Hepatic stellate cell (primary cell): ENCODE measurements at regions not wholly inside any gene's neighbourhood (a gene's known extent, or its start where the extent isn't known, plus 50 kb on each side); places are given as distances from the start of the nearest gene placed in this dataset.
A peak's percentile ranks its signal among the peaks of the same experiment; 100 is the strongest.

Experiments used
- DNase-seq: peaks from one replicate; pipeline ENCODE4 v3.0.0; 2011; ENCODE audit warnings: low spot score

DNA sequence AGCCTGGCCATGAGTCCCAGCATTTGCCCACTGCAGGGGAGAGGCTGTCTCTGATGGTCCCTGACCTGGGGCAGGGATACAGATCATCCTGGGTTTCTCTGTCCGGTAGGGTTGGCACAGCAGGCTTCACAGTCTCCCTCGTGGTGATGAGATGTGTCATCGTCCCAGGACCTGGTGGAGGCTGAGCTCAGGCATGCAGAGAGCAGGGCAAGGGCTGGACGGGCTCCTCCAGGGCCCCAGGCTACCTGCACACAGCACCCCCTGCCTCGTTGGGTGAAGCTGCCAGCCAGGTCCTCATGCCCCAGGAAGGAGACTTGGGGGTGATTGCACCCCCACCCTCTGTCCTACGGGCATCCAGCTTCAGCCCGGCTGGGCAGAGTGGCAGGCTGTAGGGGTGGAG, 155.8 kb upstream of the GSE1 start:
- peak; percentile 44 for DNase-seq

DNA sequence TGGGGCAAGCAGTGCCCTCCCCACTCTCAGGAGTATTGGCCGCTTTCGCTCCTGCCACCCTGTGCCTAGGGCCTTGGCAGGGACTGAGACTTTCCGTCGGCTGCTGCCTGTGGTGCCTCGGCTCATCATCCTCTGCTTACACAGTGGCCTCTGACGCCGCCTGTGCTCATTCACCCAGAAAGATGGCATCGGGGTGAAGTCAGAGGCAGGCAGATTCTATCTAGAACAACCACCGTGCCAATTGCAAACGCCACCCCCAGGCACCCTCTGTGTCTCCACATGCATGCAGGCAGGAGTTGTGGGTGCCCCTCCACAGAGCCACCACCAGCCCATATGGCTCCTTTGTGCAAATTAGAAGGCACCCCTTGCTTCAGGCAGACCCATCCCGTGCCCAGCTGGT, 154.2 kb upstream of the GSE1 start:
- DNase-seq = no peak

DNA sequence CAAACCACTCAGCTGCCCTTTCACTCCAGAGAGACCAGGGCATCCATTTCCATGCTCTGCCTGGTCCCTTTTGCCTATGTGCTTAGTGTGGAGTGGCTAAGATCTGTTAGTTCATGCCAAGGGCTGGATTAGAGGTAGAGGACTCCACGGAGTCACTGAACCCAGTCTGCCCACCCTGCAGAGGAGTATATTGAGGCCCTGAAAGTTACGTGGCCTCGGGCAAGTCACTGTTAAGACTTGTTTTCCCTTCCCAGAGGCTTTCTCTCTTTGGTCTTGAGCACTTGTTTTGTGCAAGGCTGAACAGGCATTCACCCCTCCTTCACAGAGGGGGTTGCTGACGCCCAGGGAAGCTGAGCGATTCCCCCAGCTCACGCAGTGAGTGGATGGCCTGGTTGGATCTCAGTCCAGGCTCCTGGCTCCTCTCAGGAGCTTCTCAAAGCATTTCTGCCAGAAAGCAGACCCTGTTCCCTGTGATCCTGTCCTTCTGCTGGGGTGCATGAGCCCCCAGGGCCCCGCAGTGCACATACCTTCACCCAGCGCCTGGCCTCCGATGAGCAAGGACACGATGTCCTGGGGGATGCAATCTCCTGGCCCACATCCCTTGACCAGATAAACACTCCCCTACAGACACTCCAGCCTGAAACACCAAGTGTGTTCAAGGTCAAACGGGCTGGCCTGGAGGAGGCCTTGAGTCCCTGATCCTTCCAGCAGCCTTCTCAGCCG, 153.4 kb upstream of the GSE1 start:
- no peak for DNase-seq

DNA sequence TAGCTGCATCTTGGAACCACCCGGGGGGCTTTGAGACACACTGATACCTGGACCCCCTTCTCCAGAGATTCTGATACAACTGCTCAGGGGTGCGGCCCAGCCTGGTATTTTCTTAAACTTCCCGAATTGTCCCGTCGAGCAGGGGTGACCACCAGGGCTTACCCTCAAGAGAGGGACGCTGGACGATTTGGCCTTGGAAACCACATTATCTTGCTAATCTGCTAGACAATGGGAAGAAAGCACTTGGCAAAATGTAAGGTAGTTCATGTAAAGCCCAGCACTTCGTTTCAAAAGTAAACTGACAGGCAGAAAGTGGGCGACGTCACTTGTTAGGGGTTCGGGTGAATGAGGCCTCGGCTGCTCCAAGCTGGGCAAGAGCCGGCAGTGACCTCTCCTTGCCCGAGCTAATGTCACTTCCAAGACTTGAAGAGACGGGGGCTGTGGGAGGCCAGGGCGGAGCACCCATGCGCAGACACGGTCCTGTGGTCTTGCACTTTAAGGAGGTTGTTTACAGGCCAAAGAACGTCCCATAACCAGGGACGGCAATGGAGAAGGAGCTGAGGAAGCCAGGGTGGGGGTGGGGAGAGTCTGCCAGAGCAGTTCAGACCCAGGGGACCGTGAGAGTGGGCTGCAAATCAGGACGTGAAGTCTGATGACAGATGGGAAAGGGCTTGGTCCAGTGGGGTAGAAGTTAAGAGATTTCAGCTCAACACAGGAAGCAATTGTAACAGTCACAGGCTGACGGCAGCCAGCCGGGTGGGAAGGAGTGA, 152.7 kb upstream of the GSE1 start:
- no peak for DNase-seq

DNA sequence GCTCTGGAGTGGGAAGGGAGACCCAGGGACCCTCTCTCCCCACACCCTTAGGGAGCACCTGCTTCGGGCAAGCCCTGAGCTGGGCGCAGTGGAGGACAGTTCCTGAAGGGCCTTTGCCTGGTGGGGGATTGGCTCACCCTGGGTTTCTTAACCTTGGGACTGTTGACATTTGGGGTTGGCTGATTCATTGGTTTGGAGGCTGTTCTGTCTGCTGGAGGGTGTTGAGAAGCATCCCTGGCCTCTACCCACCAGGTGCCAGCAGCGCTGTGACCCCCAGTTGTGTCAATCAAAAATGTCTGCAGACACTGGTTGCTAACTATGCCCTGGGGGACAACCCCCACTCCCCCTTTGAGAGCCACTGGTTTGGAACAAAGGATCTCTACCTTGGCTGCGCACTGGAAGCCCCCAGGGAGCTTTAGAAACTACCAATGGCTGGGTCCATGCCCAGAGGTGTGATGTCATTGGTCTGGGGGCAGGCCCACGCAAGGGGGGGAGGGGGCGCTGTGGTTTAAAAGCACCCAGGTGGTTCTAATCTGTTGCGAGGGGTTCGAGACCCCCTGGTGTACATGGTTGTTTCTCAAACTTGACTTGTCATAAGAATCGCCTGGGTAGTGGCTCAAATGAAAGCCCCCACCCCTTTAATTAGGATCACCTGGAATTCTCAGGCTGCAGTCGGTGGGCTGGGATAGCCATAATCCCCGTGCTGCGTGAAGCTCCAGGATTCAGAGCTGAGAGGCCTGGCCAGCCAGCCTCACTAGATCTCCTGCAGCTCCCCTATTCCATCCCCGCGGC, 151.9 kb upstream of the GSE1 start:
- DNase-seq = peak; percentile 68

DNA sequence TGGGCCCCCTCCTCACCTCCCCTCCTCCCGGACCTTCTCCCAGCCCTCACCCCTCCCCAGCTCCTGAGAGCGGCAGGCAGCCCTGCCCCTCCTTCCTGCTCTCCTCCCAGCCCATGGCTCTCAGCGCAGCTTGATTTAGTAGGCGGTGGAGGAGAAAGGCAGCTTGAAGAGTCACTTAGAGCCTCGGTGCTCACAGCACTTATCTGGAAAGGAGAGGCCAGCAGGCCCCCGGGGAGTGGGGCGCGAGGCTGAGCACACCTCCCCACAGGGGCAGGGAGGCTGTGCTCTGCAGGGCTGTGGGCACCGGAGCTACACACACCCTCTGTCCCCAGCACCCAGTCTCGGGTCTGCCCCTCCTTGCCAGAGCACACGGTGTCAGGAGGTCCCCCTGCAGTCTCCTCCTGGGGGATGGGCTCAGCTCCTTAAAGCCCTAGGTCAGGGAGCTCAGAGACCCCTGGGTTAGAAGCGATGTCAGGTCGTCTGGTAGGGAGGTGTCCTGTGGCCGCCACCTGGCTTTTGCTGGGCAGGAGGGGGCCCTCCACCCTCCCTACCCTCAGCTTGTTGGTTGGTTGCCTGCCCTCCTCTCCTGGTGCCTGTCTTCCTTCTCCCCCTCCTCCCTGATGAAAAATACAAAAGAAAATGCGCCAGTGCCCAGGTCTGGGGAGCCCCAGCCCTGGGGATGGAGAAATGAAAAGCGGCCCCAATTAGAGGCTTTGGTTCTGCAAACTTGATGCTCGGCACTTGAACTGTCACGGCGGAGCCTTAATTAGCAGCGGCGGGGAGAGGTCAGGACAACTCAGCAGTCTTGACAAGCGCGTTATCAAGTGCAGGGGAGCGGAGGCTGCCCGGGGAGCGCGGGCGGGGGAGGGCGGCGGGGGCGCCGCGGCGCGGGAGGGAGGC, 151.1 kb upstream of the GSE1 start:
- DNase-seq = peak; percentile 73

DNA sequence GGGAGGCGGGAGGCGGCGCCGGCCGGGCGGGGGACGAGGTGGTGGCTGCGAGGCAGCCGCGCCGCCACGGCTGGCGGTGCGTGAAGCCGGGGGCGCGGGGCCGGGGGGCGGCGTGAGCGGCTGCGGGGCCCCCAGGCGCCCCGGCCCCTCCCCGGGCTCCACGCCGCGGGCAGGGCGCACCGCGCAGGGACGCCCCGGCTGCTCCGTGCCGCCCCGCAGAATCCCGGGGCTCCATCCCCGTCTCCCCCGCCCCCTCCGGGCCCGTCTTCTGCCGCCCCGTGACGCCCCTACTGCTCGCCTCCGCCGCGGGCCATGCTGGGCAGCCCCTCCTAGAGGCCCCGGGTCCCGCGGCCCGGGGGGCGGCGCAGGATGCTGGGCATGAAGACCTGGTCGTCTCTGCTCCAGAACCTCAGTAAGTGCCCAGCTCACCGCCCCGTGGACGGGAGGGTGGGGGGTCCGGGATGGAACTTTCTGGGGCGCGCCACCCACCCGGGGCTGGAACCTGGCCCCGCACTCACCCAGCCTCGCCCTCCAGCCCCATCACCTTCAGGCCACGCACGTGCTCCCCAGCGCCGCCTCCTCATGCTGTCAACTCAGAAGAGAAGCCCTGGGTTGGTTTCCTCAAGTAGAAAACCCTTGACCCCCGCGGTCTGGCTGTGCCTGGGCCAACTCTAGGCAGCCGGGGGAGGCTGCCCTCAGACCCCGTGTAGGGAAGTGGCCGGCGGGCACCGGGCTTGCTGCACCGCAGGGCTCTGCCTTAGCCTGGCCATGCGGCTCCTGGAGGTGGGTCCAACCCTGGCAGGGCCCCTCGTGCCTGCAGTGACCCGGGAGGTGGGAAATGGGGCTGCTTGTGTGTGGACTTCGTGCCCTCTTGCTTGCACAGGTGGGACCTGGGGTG, 150.2 kb upstream of the GSE1 start:
- no peak for DNase-seq

DNA sequence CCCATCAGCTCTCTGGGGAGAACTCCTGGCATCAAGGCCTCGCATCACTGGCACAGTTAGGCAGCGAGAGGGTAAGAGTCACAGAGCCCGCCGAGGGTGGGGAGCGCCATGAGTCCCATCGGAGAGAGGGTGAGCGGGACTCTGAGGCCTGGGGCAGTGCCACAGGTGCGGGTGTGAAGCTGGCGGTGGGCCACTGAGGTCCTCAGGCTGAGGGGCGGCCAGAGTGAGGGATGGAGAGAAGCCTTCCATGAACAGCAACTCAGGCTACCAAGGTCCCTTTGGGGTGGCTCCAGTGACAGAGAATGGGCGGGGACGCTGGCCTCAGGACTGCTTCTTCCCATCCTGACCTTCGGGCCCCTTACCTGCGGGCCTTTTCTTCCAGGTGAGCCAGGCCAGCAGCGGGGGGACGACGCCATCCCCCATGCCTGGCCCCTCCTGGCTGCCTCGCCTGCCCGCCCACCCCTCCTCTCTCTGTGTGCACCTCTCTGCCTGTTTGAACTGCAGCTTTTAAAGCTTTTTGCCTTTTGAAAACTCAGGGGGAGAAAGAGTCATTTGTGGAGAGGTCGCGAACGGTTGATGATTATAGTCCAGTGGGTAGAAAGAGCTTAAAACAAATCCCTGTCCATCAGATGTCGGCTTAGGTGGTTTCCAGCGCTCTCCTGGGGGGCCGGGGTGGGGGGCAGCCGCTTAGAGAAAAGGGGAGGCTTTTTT, 149.3 kb upstream of the GSE1 start:
- DNase-seq = no peak

DNA sequence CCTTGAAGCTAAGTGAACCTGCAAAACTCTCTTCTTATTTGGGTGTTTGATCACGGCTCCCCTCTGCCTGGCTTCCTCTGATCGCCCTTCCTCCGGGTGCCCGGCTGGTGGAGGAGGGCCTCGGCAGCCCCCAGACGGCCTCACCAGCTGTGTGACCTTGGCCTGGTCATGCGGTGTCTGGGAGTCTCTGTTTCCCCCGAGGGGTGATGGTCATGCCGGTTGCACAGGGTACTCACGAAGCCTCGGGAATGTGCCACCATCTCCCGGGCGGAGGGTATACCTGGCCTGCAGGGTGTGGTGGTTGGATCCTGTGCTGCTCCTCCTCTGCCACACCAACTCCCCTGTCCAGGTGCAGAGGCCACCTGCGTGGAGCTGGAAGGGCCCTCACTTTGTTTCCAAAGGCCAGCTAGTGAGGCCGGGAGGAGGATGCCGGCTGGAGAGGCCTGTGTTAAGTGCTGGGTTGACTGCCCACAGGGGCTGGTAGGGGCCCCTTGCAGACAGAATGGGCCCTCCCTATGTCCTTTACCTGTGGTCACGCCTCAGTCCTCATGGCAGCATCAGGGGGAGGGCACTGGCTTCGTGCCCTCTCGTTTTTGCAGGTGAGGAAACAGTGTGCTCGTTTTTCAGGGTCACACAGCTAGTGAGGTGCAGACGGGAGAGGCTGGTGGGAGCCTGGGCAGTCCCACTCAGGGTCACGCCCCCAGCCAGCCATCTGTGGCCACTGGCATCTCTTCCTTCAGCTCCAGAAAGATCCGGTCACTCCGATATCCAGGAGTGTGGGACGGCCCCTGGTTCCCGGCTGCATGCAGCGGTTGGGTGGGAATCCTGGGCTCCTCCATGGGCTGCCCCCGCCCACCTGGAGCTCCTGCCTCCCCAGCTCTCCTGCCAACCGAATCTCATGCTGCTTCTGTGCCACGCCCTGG, 148.5 kb upstream of the GSE1 start:
- DNase-seq = no peak

DNA sequence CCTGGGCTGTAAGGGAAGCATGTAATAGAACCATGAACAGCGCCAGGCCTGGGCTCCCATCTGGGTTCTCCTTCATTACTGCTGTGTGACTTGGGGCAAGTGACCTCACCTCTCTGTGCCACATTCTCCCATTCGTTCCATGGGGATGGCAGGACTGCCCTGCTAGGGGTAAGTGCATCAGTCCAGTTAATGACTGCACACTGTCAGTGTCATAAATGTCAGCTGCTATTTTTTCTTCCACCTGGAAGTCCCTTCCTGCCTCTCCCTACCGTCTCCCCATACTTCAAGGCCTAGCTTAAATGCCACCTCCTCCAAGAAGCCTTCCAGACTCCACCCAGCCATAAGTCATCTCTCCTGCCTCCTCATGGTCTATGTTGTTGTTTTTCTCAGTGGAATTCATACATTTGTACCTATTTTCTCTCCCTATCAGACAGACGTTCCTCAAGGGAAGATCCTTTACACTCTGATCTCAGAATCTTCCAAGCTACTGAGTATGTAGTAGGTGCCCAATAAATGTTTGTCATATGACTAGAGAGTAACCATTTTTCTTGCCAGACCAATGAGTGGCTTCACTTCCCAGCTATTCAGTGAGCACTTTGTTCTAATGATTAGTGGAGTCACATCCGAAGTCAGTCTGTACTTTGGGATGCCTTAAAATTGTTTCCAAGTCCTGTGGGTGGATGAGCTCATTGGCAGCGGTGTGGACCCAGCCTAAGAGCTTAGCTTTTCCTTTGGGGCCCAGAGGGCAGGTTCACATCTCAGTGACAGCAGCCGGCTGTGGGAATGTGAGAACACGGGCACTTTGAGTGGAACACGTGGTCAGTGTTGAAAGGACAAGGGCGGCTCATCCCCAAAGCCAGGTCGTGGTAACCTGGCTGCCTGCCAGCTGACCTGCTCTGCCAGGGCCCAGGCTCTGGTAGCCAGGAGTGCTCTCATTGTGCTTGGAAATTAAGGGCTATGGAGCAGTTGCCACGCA, 147.5 kb upstream of the GSE1 start:
- peak; percentile 65 for DNase-seq

DNA sequence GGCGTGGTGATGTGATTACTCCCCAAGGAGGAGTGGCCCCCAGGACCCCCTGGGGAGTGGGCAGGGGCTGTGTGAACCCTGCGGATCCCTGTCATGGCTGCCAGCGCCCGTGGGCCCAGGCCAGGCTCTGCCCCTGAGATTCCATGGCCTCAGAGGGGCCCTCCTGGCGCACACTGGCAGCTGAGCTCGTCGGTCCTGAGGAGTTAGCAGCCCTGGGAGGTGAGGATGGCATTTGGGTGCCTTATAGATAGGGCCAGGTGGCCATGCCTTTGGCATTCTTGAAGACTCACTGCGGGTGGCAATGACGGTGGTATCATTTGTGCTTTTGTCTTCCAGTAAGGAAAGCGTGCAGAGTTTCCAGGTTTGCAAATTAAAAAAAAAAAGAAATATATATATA, 146.8 kb upstream of the GSE1 start:
- no peak for DNase-seq

DNA sequence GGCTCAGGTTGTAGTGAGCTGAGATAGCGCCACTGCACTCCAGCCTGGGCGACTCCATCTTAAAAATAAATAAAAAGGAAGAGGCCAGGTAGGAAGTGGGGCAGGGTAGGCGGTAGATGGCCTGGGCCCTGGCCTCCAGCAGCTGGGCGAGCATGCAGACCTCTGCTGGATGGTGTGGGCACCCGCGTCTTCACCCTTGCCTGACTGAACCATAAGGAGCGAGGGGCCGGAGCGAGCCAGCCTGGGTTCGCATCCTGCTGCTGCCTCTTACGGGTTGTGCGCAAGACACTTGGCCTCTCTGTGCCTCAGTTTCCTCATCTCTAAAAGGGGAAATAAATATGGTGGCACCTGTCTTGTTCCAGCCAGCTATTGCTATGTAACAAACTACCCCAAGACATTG, 146.1 kb upstream of the GSE1 start:
- DNase-seq = no peak

DNA sequence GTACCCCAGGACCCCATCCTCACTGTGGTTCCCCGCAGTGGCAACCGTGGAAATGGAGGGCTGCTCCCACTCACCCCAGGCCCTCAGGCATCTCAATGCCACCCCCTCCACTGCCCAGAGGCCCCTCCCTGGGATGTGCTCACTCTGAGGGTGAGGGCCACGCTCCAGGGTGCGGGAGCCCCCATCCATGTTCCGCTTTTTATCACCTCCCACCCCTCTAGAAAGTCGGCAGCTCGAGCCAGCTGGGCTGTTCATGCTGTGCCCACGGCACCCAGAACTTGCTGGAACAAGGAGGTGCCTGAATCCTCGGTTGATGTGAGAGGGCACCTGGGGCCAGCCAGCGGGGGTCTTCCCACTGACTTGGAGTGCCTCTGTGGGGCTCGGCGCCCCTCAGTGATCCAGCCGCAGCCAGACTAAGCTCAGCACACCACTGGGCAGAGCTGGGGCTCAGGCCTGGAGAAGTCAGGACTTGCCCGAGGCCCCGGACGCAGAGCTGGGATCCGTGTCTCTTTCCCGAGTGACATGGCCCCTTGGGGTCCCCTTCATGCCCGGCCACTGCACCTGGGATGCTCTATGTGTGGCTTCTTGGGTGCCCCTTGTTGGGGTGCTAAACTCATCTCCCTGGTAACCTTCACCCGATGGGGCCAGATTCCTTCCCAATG, 143.1 kb upstream of the GSE1 start:
- DNase-seq = no peak

DNA sequence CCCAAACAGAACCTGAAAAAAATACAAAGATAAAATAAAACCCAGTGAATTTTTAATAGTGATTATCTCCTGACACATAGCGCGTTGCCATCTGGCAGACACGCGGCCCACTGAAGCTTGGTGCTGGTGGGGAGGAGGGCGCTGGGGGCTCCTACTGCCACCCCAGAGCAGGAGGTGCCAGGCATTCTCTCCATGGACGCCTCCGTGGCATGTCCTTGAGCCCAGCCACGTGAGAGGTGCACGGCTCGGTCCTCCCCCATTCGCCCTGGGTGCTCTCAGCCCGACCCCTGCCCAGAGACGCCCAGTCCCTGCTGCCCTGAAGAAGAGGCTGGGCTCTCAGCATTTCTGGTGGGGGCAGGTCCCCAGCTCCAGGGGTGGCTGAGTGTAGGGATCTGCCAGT, 142.2 kb upstream of the GSE1 start:
- no peak for DNase-seq

DNA sequence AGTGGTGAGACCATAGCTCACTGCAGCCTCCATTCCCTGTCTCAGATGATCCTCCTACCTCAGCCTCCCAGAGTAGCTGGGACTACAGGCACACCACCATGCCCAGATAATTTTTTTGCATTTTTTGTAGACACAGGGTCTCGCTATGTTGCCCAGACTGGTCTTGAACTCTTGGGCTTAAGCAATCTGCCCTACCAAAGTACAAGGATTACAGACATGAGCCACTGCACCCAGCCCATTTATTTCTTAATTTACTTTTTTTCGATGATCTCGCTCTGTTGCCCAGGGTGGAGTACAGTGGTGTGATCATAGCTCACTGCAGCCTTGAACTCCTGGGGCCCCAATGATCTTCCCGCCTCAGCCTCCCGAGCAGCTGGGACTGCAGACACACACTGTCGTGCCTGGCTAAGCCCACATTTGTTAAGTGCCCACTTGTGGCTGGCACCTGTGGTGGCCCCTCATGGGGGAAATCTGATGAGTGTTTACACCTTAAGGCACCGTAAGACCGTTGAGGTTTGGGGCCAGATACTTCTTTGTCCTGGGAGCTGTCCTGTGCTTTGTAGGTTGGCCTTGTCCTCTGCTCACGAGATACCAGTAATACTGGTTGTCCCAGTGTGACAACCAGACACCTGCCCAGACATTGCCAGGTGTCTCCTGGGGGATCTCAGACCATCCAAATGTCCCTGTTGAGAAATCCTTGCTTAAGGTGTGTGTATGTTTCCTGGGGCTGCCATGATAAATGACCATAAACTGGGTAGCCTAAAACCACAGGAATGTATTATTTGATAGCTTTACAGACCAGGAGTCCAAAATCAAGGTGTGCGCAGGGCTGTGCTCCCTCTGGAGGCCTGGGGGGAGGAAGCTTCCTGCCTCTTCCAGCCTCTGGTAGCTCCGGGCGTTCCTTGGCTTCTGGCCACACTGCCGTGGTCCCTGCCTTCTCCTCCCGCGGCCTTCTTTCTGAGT, 141.4 kb upstream of the GSE1 start:
- DNase-seq = no peak

DNA sequence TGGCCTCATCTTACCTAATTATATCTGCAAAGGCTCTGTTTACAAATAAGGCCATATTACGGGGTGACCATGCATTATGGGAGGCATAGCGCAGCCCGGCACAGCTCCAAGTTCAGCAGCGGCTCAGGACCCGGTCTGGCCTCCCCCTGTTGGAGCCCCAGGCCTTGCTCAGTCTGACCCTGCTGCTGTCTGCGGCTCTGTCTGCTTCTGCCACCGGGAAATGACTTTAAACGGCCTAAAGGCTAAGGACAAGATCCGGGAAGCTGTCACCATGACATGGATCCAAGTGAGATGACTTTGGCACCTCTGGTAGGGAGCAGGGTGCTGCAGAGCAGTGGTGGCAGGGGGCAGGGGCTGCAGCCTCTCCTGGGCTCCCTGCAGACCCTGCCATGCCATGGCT, 140.6 kb upstream of the GSE1 start:
- no peak for DNase-seq
